K562 (cell line): ENCODE measurements at regions not wholly inside any gene's neighbourhood (a gene's known extent, or its start where the extent isn't known, plus 50 kb on each side); places are given as distances from the start of the nearest gene placed in this dataset.

Source experiments
- ATAC-seq: fragments of 200-7000 bp; cut with Tn5 transposase; 3 replicates; pipeline ENCODE4 v1.9.1; 2020; ENCODE audit warnings: moderate library complexity
- BruUV-seq: library from RNA; stranded (reverse); fragments of 400-500 nt; replicated peaks from 2 replicates; lab custom pipeline; 2021; lab: Mats Ljungman, UMichigan
- CTCF ChIA-PET: fragments of 300-600 bp; formaldehyde crosslinking; extraction: SDS; loops from one replicate; lab custom pipeline; 2021; ENCODE audit warnings: low intra/inter-chr PET ratio; lab: Yijun Ruan, JAX
- POLR2A ChIA-PET: fragments of 300-600, 350-650 bp; sonication (Branson Sonifier 250); formaldehyde crosslinking; extraction: SDS; loops from one replicate; lab custom pipeline; 2021; ENCODE audit warnings: antibody characterized with exemption, inconsistent platforms; lab: Yijun Ruan, JAX
- DNase-seq, 4 experiments: peaks; one replicate each; pipeline versions ENCODE4 v3.0.0 to v3.0.0-alpha.2; 2011 to 2018; ENCODE audit warnings: low spot score in 3 of 4, mixed read lengths in 3 of 4; ENCODE audit errors: extremely low read depth in 1 of 4
- FAIRE-seq: peaks from 2 replicates; lab custom pipeline; 2011; peaks lifted over from hg19 to GRCh38; lab: Jason Lieb, UNC
- H2AFZ ChIP-seq: 2 replicates; pipeline ENCODE4 v1.6.0; 2011; ENCODE audit warnings: low read depth, low read length, control low read depth, inconsistent platforms
- H3K27ac ChIP-seq: fragments of 200-600 bp; 3 replicates; pipeline ENCODE4 v1.8.0; 2011; ENCODE audit warnings: low read depth, mild to moderate bottlenecking, control low read depth, inconsistent platforms, low read length, moderate library complexity, mixed read lengths; ENCODE audit errors: extremely low read depth
- H3K27me3 ChIP-seq, 2 experiments: fragments of 300-600 bp in 1 of 2; 2 replicates in 1 of 2; 3 replicates in 1 of 2; pipeline versions ENCODE4 v1.6.0 to v1.8.0; 2011; ENCODE audit warnings: inconsistent platforms in 2 of 2, low read length in 2 of 2, mild to moderate bottlenecking in 1 of 2, mixed read lengths in 1 of 2, moderate library complexity in 1 of 2; ENCODE audit not compliant: control insufficient read depth in 2 of 2, insufficient read depth in 2 of 2
- H3K36me3 ChIP-seq: fragments of 300-600 bp; 3 replicates; pipeline ENCODE4 v1.8.0; 2011; ENCODE audit warnings: mild to moderate bottlenecking, low read length, inconsistent platforms; ENCODE audit not compliant: control insufficient read depth, insufficient read depth
- H3K4me1 ChIP-seq, 2 experiments: fragments of 200-600 bp in 1 of 2; replicated peaks in 1 of 2; 2 replicates in 1 of 2; 3 replicates in 1 of 2; pipeline versions ENCODE4 v1.5.1 to v1.8.0; 2011; ENCODE audit warnings: inconsistent platforms in 2 of 2, low read length in 2 of 2, mild to moderate bottlenecking in 1 of 2, mixed read lengths in 1 of 2, moderate library complexity in 1 of 2; ENCODE audit not compliant: control insufficient read depth in 2 of 2, insufficient read depth in 2 of 2
- H3K4me2 ChIP-seq: 2 replicates; pipeline ENCODE4 v1.6.1; 2011; ENCODE audit warnings: low read length, control low read depth, inconsistent platforms, mixed read lengths; ENCODE audit not compliant: insufficient read depth
- H3K4me3 ChIP-seq: fragments of 200-600 bp; sonication (generic), shearing (Covaris generic); 2 replicates; pipeline ENCODE4 v1.5.1; 2016; ENCODE audit warnings: control low read depth, inconsistent platforms
- H3K79me2 ChIP-seq: fragments of 200-600 bp; 3 replicates; pipeline ENCODE4 v1.8.0; 2011; ENCODE audit warnings: low read length, inconsistent platforms; ENCODE audit not compliant: control insufficient read depth, insufficient read depth
- H3K9ac ChIP-seq, 2 experiments: 2 replicates each; pipeline versions ENCODE4 v1.6.0 to v1.6.1; 2011; ENCODE audit warnings: low read depth in 2 of 2, low read length in 2 of 2, control low read depth in 1 of 2, inconsistent platforms in 1 of 2, mild to moderate bottlenecking in 1 of 2, mixed read lengths in 1 of 2; ENCODE audit not compliant: insufficient read depth in 1 of 2
- H3K9me1 ChIP-seq: one replicate; pipeline ENCODE4 v1.6.0; 2011; ENCODE audit warnings: inconsistent platforms, mild to moderate bottlenecking, low read length, moderate library complexity; ENCODE audit not compliant: control insufficient read depth, insufficient read depth
- H3K9me3 ChIP-seq: replicated peaks from 2 replicates; pipeline ENCODE4 v1.5.1; 2011; ENCODE audit warnings: low read depth, low read length, inconsistent platforms; ENCODE audit not compliant: control insufficient read depth, insufficient read depth
- H4K20me1 ChIP-seq: replicated peaks from 2 replicates; pipeline ENCODE4 v1.6.1; 2011; ENCODE audit warnings: low read length, inconsistent platforms, mixed read lengths; ENCODE audit not compliant: control insufficient read depth, insufficient read depth
- MAFG ChIP-seq: fragments of 450-650 bp; conservative IDR thresholded peaks from 2 replicates; pipeline ENCODE4 v1.6.1; 2016; ENCODE audit warnings: missing genetic modification characterization, missing compliant biosample characterization
- MIER1 ChIP-seq: fragments of 450-650 bp; IDR thresholded peaks from 2 replicates; pipeline ENCODE4 v1.6.1; 2016; ENCODE audit warnings: antibody characterized with exemption, mild to moderate bottlenecking, low read depth
- MXI1 ChIP-seq: IDR thresholded peaks from 2 replicates; pipeline ENCODE4 v1.6.1; 2011; ENCODE audit warnings: low read depth, mild to moderate bottlenecking, improper control_type of control experiment, low read length
- NFE2 ChIP-seq: IDR thresholded peaks from 2 replicates; pipeline ENCODE4 v1.6.1; 2014; ENCODE audit warnings: antibody characterized with exemption, low read depth
- SPI1 ChIP-seq: IDR thresholded peaks from 2 replicates; pipeline ENCODE4 v1.6.1; 2011; ENCODE audit warnings: low read depth, low read length, control low read depth, borderline replicate concordance
- TEAD1 ChIP-seq, 2 experiments: fragments of 450-650 bp in 1 of 2; sonication (generic) in 1 of 2; formaldehyde crosslinking; IDR thresholded peaks; 2 replicates each; pipeline versions ENCODE4 v1.4.0 to v1.8.0; 2020 to 2022; ENCODE audit warnings: mild to moderate bottlenecking in 2 of 2, missing genetic modification reagents in 1 of 2
- WGBS: fragments of 100-300 bp; shearing (Covaris generic); methylation state at CpG from one replicate; pipeline ENCODE4 v1.1.6; 2016; ENCODE audit warnings: low coverage, mixed read lengths; ENCODE audit not compliant: insufficient coverage; ENCODE audit errors: missing lambda C conversion rate; 5-methylcytosine and 5-hydroxymethylcytosine counted together
- in situ Hi-C: fragments of 300-500 bp; cut with MboI; formaldehyde crosslinking; loops from 4 replicates; pipeline ENCODE4 v1.15.0; 2018; ENCODE audit warnings: inconsistent platforms, mixed read lengths
- intact Hi-C: fragments of 100-400 bp; cut with micrococcal nuclease; formaldehyde crosslinking; loops from 2 replicates; pipeline ENCODE4 v1.14.2; 2022
- TF ChIP-seq, protein P1 (sequence below): fragments of 450-650 bp; IDR thresholded peaks from 2 replicates; pipeline ENCODE4 v1.6.1; 2016
- TF ChIP-seq, protein P2 (sequence below): sonication (generic); formaldehyde crosslinking; IDR thresholded peaks from 2 replicates; pipeline ENCODE4 v1.8.0; 2023; ENCODE audit warnings: mild to moderate bottlenecking, missing genetic modification reagents
- TF ChIP-seq, protein P3 (sequence below): fragments of 200-400 bp; formaldehyde crosslinking; IDR thresholded peaks from 2 replicates; pipeline ENCODE4 v1.6.1; 2017; ENCODE audit warnings: mild to moderate bottlenecking, low read depth, low read length, moderate library complexity
- TF ChIP-seq, protein P4 (sequence below), 3 experiments: IDR thresholded peaks in 2 of 3; conservative IDR thresholded peaks in 1 of 3; 2 replicates each; pipeline ENCODE4 v1.5.1; 2011 to 2012; ENCODE audit warnings: low read length in 3 of 3, mild to moderate bottlenecking in 3 of 3, control low read depth in 2 of 3, improper control_type of control experiment in 1 of 3, inconsistent platforms in 1 of 3, low read depth in 1 of 3, mixed read lengths in 1 of 3, moderate library complexity in 1 of 3; ENCODE audit not compliant: insufficient read depth in 2 of 3
- TF ChIP-seq, protein P5 (sequence below): sonication (generic); IDR thresholded peaks from 2 replicates; pipeline ENCODE4 v1.6.1; 2016

DNA sequence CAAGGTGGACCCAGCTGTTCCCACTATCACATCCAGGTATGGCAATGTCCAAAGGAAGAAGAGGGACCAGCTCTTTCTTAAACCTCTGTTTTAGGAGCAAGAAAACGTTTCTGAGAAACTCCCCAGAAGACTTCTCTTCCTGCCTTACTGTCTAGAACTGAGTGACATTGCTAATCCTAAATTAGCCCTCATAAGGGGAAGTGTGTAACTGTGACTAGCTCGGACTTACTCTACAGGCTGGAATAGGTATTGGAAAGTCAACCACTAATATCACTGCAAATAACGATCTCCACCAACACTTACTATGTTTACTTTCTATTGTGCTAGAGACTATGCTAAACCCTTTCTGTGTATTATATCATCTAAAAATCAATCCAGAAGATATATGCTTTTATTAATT lies 49.9 kb upstream of the RELN start:
- Histone ChIP-seq H2AFZ (peak overlapping the region; percentile 64), H3K4me2 (no peak overlapping the region; the same call in 1 of the 2 replicates), H3K9me3 (peaks cover 6% of the 10 kb centered on the region; the same call in 1 of the 2 replicates), H3K27ac (no peak overlapping the region), H4K20me1 (no peaks in the 10 kb centered on the region), H3K4me1 (peaks cover 0 to 7% of the 10 kb centered on the region in 2 experiments; a peak in 3 of 5 replicates), H3K4me3 (no peak overlapping the region), H3K36me3 (no peaks in the 10 kb centered on the region), H3K9me1 (no peaks in the 10 kb centered on the region), H3K27me3 (no peaks in the 10 kb centered on the region), H3K9ac (peak overlapping the region in 1 of 2 experiments; percentile 68; a peak in 1 of 4 replicates), H3K79me2 (no peaks in the 10 kb centered on the region)
- in situ Hi-C loops, result no loop called here
- TF ChIP-seq NFE2, result 0 out of 2 replicates have a peak, but pooled peaks have one; percentile 54
- TF ChIP-seq, protein P1, sequence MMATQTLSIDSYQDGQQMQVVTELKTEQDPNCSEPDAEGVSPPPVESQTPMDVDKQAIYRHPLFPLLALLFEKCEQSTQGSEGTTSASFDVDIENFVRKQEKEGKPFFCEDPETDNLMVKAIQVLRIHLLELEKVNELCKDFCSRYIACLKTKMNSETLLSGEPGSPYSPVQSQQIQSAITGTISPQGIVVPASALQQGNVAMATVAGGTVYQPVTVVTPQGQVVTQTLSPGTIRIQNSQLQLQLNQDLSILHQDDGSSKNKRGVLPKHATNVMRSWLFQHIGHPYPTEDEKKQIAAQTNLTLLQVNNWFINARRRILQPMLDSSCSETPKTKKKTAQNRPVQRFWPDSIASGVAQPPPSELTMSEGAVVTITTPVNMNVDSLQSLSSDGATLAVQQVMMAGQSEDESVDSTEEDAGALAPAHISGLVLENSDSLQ, result peak; percentile 63
- no peak for TF ChIP-seq MXI1
- TF ChIP-seq, protein P2, sequence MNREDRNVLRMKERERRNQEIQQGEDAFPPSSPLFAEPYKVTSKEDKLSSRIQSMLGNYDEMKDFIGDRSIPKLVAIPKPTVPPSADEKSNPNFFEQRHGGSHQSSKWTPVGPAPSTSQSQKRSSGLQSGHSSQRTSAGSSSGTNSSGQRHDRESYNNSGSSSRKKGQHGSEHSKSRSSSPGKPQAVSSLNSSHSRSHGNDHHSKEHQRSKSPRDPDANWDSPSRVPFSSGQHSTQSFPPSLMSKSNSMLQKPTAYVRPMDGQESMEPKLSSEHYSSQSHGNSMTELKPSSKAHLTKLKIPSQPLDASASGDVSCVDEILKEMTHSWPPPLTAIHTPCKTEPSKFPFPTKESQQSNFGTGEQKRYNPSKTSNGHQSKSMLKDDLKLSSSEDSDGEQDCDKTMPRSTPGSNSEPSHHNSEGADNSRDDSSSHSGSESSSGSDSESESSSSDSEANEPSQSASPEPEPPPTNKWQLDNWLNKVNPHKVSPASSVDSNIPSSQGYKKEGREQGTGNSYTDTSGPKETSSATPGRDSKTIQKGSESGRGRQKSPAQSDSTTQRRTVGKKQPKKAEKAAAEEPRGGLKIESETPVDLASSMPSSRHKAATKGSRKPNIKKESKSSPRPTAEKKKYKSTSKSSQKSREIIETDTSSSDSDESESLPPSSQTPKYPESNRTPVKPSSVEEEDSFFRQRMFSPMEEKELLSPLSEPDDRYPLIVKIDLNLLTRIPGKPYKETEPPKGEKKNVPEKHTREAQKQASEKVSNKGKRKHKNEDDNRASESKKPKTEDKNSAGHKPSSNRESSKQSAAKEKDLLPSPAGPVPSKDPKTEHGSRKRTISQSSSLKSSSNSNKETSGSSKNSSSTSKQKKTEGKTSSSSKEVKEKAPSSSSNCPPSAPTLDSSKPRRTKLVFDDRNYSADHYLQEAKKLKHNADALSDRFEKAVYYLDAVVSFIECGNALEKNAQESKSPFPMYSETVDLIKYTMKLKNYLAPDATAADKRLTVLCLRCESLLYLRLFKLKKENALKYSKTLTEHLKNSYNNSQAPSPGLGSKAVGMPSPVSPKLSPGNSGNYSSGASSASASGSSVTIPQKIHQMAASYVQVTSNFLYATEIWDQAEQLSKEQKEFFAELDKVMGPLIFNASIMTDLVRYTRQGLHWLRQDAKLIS (CRISPR knock-in tag), result 0 out of 2 replicates have a peak, but pooled peaks have one; percentile 35
- TF ChIP-seq, protein P3, sequence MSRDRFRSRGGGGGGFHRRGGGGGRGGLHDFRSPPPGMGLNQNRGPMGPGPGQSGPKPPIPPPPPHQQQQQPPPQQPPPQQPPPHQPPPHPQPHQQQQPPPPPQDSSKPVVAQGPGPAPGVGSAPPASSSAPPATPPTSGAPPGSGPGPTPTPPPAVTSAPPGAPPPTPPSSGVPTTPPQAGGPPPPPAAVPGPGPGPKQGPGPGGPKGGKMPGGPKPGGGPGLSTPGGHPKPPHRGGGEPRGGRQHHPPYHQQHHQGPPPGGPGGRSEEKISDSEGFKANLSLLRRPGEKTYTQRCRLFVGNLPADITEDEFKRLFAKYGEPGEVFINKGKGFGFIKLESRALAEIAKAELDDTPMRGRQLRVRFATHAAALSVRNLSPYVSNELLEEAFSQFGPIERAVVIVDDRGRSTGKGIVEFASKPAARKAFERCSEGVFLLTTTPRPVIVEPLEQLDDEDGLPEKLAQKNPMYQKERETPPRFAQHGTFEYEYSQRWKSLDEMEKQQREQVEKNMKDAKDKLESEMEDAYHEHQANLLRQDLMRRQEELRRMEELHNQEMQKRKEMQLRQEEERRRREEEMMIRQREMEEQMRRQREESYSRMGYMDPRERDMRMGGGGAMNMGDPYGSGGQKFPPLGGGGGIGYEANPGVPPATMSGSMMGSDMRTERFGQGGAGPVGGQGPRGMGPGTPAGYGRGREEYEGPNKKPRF, result no peak
- TF ChIP-seq MIER1, result no peak
- TF ChIP-seq TEAD1 (CRISPR knock-in tag; IDR thresholded peaks at IDR 0.05), result no peak
- TF ChIP-seq, protein P4, sequence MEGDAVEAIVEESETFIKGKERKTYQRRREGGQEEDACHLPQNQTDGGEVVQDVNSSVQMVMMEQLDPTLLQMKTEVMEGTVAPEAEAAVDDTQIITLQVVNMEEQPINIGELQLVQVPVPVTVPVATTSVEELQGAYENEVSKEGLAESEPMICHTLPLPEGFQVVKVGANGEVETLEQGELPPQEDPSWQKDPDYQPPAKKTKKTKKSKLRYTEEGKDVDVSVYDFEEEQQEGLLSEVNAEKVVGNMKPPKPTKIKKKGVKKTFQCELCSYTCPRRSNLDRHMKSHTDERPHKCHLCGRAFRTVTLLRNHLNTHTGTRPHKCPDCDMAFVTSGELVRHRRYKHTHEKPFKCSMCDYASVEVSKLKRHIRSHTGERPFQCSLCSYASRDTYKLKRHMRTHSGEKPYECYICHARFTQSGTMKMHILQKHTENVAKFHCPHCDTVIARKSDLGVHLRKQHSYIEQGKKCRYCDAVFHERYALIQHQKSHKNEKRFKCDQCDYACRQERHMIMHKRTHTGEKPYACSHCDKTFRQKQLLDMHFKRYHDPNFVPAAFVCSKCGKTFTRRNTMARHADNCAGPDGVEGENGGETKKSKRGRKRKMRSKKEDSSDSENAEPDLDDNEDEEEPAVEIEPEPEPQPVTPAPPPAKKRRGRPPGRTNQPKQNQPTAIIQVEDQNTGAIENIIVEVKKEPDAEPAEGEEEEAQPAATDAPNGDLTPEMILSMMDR (IDR thresholded peaks at IDR 0.05 in 2 of 3, conservative IDR thresholded peaks at IDR 0.05 in 1 of 3; ENCODE audit: insufficient read depth in 2 of 3, low read depth in 1 of 3, low read length in 3 of 3), result 0 out of 6 replicates have a peak, but pooled peaks of 1 of the 3 experiments have one; percentile 11
- TF ChIP-seq SPI1, result peak; percentile 94
- TF ChIP-seq, protein P5, sequence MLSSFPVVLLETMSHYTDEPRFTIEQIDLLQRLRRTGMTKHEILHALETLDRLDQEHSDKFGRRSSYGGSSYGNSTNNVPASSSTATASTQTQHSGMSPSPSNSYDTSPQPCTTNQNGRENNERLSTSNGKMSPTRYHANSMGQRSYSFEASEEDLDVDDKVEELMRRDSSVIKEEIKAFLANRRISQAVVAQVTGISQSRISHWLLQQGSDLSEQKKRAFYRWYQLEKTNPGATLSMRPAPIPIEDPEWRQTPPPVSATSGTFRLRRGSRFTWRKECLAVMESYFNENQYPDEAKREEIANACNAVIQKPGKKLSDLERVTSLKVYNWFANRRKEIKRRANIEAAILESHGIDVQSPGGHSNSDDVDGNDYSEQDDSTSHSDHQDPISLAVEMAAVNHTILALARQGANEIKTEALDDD, result peak; percentile 88
- no peak for TF ChIP-seq MAFG (tag)
- CTCF ChIA-PET, result no interaction called here
- POLR2A ChIA-PET, result interaction anchor here (1.1 kb wide), 2 partner anchors 9 to 48 kb away, joined by 3 read pairs; no protein-coding TSS in a partner anchor
- BruUV-seq, result no TSS peak
- WGBS, result 8% methylated on average over 3 of the region's 3 CpGs
- FAIRE-seq, result no peak
- peak; percentile 94 for ATAC-seq
- intact Hi-C loops, result no loop called here
- DNase-seq, result peak in 3 of 4 experiments; percentile 22 to 34 (median 29)
